Stimulated activated CD4-positive, alpha-beta T cell treated with anti-CD3 and anti-CD28 coated beads, Interleukin-15, amount 100 ng/mL, for 48 hours (primary cell): ENCODE measurements at regions not wholly inside any gene's neighbourhood (a gene's known extent, or its start where the extent isn't known, plus 50 kb on each side); places are given as distances from the start of the nearest gene placed in this dataset.

Experiments
- DNase-seq, 2 donors: peaks; one replicate each; pipeline ENCODE4 v3.0.0-alpha.2; 2020; ENCODE audit warnings: low read depth in 2 of 2

- no peak for DNase-seq
Measured at GRCh38 chr20:6954219-6954618, 186.7 kb downstream of the BMP2 start.

GRCh38 chr20:6956056-6956455 lies 188.6 kb downstream of the BMP2 start:
- DNase-seq, result no peak

- DNase-seq, result no peak
Measured at GRCh38 chr20:6956574-6956973, 189.1 kb downstream of the BMP2 start.

GRCh38 chr20:6959900-6960312 lies 192.4 kb downstream of the BMP2 start:
- DNase-seq, result no peak

- DNase-seq, result no peak
Measured at GRCh38 chr20:6966721-6967120, 199.2 kb downstream of the BMP2 start.

- DNase-seq, result no peak
Measured at GRCh38 chr20:6974838-6975237, 207.4 kb downstream of the BMP2 start.

- no peak for DNase-seq
Measured at GRCh38 chr20:6975311-6975710, 207.8 kb downstream of the BMP2 start.

- no peak for DNase-seq
Measured at GRCh38 chr20:6976106-6976900, 208.8 kb downstream of the BMP2 start.

- no peak for DNase-seq
Measured at GRCh38 chr20:6979621-6980020, 212.1 kb downstream of the BMP2 start.

- no peak for DNase-seq
Measured at GRCh38 chr20:6993011-6993410, 225.5 kb downstream of the BMP2 start.

GRCh38 chr20:6993511-6993910 lies 226.0 kb downstream of the BMP2 start:
- DNase-seq, result no peak

- DNase-seq, result no peak
Measured at GRCh38 chr20:6994452-6994851, 227.0 kb downstream of the BMP2 start.

GRCh38 chr20:6998909-6999308 lies 231.4 kb downstream of the BMP2 start:
- no peak for DNase-seq

- no peak for DNase-seq
Measured at GRCh38 chr20:6999381-6999780, 231.9 kb downstream of the BMP2 start.

- DNase-seq, result no peak
Measured at GRCh38 chr20:7003598-7003997, 236.1 kb downstream of the BMP2 start.

GRCh38 chr20:7004801-7005200 lies 237.3 kb downstream of the BMP2 start:
- no peak for DNase-seq

- DNase-seq, result no peak
Measured at GRCh38 chr20:7010527-7010926, 243.0 kb downstream of the BMP2 start.

- DNase-seq, result no peak
Measured at GRCh38 chr20:7015257-7015656, 247.8 kb downstream of the BMP2 start.

- no peak for DNase-seq
Measured at GRCh38 chr20:7022597-7022996, 255.1 kb downstream of the BMP2 start.

- no peak for DNase-seq
Measured at GRCh38 chr20:7025635-7026034, 258.1 kb downstream of the BMP2 start.

- DNase-seq, result no peak
Measured at GRCh38 chr20:7029019-7029418, 261.5 kb downstream of the BMP2 start.

GRCh38 chr20:7031222-7031621 lies 263.7 kb downstream of the BMP2 start:
- DNase-seq, result no peak

GRCh38 chr20:7038029-7038428 lies 270.5 kb downstream of the BMP2 start:
- no peak for DNase-seq

- no peak for DNase-seq
Measured at GRCh38 chr20:7057611-7058010, 290.1 kb downstream of the BMP2 start.
